HG03575 (cell line): ENCODE measurements at regions not wholly inside any gene's neighbourhood (a gene's known extent, or its start where the extent isn't known, plus 50 kb on each side); places are given as distances from the start of the nearest gene placed in this dataset.
A peak's percentile ranks its signal among the peaks of the same experiment; 100 is the strongest.

Source experiments
- ATAC-seq: cut with Tn5 transposase; IDR thresholded peaks from one replicate; pipeline ENCODE4 v1.9.1; 2021; ENCODE audit not compliant: unreplicated experiment, insufficient number of reproducible peaks, low FRiP score; ENCODE audit errors: extremely low read depth

DNA sequence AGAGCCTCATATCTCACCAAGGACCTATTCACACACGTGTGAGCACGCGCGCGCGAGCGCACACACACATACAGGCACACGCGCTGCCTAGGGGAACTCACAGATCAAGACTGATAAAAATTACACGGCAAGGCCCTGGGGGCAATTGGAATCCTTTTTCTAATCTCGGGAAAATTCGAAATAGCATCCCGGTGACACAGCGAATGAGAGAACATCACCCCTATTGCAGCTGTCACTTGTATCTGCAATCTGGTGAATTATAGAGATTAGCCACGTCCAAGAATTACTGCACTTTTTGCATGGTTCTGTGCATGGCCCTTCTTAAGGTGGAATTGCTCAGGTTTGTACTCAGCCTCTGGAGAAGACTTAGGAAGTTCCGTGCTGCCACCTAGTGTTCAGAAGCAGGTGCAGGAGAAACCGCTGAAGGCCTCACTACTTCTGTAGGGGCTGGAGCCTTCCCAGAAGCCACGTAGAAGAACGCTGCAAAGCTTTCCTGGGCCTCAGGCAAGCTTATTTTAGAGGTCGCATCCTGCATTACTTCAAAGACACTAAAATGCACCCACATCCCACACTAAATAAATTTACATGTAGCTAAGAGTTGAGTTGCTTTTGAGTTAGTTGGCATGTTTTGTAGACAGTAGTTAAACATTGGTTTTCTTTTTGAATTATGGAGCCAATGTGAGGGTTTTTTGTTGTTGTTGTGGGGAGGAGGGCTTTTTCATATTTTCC is 229.2 kb upstream of the CAMK1G start:
- ATAC-seq: peak; percentile 72

DNA sequence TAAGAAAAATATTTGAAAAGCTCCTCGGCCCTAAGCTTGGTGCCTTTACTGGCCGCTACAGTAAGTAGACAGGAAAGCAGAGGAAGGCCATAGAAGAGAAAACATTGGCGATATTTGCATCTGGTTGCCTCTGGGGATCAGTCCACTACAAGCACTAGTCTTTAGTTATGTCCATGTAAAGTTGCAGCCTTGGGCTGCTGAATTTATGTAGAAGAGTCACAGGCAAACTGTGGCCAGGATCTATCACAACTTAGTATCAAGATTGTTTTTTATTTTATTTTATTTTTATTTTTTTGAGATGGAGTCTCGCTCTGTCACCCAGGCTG is 228.7 kb upstream of the CAMK1G start:
- no peak for ATAC-seq

DNA sequence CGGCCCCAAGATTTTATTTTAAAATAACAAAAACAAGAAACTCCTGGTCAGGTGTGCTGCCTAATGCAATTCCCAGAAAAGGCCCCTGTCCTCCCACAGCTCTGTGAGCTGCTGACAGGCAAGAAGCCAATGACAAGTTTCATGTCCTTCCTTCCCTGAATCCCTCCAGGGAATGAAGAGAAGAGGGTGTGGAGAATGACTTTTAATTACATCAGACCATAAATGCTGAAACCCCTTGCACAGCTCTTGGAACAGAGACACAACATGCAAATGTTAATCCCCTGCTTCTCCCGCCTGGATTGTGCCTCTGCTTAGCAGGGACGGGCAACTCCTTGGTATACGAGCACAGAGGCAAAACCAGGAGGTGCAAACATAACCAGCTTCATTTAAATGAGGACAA is 228.1 kb upstream of the CAMK1G start:
- ATAC-seq: no peak

DNA sequence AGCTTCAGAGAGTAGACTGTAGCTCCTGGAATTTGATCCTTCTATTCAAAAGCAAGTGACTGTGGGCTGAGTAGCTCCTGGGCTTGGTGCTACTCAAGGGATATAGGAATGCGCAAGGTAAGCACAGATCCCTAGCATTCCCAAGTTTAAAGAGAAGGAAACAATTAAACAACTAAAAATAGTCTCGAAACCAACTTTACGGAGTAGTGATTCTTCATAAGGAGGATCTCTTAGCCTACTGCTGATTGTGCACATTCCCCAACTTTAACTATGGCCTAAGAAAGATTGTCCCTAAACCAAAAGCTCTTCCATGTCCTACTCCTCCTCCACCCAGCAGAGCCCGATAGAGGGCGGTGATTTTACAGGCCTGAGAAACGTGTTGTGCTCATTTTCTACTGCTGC is 226.5 kb upstream of the CAMK1G start:
- no peak for ATAC-seq

DNA sequence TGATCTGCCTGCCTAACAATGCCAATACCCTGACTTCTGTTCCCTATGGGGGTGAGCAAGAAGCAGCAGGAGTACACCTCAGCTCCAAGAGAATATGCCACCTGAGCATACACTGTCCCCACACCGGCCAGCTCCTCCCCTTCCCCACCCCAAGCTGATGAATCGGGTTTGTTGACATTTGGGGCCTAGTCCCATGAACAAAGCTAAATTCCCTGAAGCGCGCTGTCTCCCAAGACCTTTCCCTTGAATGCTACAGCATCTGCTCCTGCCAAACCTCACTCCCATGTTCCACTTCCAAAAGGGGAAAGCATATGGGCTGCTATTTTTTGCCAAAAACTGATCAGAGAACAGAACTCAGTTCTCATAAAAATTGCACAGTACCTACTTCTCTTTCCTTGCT is 220.4 kb upstream of the CAMK1G start:
- ATAC-seq: no peak

DNA sequence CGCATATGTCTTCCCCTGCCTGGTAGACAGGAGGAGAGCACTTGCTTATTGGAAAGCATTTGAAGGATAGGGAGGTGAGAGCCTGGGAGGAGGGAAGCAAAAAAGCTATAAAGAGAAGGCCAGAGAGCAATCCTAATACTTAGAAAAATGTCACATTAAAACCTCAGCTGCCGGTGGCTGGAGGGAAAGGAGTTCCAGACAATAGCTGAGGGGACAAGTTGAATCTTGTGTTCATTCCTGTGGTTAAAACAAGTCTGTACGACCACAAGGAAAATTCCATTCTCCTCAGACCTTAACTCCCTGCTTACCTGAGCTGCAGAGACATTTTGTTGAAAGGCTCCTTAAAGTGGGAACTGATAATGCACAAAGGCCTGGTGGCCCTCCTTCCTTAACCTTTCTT is 218.8 kb upstream of the CAMK1G start:
- no peak for ATAC-seq

DNA sequence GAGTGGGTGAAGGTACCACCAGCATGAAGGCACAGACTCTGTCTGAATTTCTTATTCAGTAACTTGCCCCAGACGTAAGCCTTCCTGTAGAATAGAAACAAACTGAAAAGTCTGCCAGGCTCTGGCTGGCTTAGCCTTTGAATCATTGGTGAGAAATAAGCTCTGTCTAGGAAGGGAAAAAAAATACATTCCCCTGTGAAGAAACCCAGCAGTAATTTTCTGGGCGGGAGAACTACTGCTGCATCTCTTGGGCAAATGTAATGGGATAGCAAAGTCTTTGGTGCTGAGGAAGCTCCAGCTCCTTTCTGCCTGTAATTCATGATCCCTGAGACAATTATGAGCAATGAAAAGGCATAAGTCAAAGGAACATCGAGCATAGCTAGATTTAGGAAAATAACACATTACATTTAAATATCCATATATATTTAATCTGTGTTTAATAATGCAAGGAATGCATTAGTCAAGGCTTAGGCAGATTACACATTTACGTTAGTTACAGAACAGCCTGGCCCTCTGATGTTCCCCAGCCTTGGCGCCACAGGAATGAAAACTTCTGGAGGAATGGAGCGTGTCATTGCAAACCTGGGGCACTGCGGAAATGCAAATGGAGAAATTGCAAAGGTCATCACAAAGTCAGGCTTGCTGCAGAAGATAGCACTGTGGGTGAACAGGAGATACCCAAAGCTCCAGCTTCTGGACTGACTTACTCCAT is 216.3 kb upstream of the CAMK1G start:
- no peak for ATAC-seq

DNA sequence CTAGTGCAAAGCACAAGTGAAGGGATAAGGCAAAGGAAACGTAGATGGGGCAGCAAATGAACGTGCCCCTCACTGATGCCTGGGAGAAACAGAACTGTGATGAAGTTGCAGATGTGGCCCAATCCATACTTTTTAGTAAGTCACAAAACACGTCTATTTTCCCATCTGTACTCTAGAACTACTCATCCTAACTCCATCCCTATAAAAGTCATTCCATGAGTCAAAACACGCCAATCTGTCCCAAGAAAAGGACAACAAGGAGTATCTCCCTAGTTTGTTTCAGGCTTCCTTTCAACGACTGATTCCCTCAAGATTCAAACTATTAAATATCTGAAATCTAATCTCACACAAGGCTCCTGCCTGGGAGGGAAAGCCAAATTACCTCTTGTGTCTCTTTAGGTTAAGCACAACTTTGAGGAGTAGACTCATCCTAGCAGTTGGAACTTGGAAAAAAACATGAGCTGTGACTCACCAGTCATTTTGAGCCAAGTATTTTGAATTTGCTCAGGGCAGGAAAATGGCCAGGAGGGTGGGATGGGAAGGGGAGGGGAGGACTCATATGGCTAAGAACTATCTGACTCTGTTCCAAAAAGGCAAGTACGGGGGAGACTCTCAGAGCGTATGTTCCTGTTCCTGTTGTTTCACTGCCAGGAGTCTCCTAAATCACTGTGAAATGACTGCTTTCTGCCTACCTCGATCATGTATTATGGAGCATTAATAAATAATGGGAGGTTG is 214.5 kb upstream of the CAMK1G start:
- no peak for ATAC-seq

DNA sequence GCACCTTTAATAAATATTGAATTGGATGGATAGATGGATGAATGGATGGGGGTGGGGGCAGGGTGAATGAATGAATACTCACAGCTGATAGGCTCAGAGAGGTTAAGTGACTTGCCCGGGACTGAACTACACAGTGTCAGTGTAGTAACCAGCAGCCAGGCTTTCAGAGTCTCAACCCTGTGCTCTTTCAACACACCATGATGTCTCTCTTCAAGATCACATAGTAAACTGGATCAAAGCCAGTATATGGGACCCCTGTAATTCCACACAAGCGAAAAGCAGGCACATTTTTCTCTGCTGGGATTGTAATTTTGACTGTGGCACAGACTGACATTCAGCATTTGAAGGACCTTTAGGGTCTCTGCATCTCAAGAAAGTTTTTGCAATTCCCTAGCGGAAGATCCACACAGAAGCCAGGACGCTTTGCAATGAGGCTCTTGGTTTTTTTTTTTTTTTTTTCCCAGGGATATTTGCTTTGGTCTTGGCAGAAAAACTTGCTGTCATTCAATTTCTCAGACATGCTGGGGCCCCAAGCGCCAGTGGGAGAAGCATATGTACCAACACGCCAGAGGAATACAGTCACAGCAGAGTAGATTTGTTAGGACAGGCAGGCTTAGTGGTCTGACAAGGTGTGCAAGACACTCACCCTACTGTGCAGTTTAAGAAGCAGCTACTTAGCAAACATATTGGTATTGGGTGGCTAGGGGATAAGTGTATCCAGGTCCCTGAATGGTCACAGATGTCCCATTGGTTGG is 213.1 kb upstream of the CAMK1G start:
- ATAC-seq: no peak

DNA sequence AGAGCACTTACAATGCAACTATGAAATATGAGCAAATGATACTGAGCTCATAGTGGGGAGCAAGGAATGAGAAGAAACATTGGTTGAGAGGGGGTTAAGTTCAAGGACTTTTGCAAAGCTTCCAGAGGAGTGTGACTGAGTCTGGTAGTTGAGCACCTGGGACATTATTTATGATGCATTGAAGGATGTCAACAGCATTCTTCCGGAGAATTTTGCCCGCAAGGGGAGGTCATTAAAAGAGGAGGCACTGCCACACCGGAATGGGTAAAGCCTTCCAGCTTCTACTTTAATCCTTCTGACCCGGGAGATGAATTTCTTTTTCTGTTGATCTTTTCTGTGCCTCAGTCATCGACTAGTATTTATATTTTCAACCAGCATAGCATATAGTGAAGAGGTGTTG is 208.4 kb upstream of the CAMK1G start:
- no peak for ATAC-seq

DNA sequence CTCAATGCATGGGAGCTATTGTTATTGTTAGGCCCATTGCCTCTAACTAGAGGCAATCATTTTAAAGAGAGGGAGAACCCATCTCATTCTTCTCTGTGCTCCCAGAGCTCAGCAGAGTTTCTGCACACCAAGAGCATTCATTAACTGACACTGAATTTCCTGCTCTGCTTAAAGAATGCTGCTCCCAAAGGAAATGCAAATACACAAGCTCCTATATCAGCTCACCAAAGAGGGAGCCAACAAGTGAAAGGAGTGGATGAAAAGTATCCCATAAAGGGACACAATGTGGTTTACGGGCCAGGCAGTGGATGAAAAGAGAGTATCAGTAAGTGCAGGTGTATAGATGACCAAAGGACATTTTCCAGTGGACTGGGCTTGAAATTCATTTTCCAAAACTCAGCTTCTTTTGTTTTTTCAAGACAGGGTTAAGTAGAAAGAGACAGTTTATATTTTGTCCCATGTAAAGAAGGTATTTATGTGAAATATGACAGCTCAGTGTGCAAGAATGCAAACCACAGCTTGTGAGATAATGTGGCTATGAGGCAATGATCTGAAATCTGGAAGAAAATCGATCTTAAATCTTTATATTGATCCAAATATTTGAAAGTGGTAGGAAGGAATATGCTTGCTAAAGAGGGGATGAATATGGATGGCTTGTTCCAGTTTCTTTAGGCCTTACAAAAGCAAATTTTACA is 207.7 kb upstream of the CAMK1G start:
- no peak for ATAC-seq

DNA sequence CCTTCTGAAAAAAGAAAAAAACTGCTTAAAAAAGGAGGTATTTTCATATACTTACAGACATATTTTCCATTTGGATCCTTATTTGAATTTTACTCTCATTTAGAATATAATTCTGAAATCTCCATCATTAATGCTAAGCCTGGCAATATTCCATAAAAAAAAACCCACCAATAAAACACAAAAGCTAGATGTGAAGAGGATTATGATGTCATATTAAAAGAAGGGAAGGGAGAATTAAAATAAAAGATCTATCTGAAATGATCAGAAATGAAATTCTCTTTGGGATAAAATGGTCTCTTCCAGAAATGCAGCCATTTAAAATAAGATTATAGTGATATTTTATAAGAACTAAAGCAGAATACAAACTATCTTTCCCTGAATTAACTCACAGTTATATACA is 206.7 kb upstream of the CAMK1G start:
- ATAC-seq: no peak

DNA sequence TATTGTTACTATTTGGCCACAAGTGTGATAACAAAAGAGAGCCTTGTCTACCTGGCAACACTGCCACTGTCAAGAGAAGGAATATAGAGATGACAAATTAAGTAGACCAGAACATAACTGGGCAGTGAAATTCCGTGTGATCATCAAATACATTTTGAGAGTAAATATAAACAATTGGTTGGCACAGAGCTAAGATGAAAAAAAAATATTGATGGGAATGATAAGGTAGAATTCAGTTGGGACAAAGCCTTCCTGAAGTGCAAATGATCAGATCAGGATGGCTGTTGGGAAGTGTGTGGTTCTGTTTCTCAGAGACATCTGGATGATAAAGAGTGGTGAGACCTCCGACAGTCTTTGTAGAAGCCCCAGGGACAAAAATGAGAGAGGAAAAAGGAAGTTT is 205.5 kb upstream of the CAMK1G start:
- ATAC-seq: no peak

DNA sequence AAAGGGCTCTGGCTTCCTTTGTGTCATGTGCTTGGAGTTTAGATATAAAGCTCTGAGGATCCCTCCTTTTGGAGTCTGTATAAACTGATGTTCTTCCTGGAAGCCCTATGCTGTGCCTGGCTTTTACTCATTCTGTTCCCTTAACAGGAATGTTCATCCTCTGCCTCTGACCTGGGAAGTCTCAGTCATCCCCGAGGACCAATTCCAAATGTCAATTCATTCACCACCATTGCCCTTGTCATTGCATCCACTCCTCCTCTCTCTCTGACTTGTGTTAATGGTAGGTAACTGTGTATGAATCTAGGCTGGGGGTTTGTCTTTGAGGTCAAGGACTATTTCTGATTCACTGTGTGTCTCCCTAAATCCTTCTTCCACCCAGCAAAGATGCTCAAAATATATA is 204.2 kb upstream of the CAMK1G start:
- ATAC-seq: no peak

DNA sequence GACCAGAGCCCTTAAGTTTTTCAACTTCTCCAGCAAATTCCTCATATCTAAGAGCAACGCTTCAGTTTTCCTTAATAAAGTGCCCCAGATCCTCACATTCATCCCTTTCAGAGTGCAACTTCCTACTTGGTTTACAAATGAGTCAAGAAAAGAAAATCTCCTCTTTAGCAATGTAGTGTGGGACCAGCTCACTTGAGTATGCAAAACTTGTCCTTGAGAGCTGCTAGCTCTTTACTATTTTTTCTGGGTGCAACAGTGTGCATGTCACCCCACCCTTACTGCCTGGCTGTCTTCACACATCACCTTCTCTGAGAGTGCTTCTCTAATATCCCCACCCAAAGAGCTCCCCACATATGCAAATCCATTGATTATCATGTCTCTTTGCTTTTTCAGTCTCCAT is 203.1 kb upstream of the CAMK1G start:
- ATAC-seq: no peak

DNA sequence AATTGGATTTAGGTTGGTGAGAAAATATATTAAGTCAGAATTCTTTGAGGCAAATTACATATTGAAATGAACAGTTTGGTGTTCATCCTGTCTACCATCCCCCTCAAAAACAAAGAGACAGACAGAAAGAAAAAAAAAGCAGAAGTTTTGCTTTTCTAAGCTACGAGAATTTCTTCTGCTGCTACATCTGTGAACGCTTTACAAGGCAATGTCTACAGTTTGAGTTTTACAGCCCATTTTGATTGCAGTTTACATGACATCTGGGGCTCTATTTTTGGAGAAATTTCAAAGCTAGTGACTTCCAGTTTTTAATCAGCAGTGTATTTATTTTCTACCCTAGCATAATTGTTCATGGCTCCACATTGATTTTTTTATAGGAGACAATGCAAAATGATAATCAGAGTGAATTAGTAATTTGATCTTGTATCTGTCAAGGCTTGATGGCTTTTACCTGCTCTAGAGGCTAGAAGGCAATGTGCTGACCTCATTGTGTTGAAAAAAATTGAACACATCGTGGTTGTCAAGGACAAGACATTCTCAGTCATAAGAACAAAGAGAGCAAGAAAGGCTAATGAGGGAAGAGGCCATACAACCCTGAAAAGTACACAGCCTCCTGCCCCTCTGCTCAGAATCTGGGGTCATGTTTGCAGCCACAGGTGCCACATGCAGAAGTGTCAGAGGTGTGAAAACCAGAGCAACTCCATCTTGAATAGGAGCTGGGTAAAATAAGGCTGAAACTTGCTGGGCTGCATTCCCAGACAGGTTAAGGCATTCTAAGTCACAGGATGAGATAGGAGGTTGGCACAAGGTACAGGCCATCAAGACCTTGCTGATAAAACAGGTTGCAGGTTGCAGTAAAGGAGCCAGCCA is 201.0 kb upstream of the CAMK1G start:
- ATAC-seq: no peak

DNA sequence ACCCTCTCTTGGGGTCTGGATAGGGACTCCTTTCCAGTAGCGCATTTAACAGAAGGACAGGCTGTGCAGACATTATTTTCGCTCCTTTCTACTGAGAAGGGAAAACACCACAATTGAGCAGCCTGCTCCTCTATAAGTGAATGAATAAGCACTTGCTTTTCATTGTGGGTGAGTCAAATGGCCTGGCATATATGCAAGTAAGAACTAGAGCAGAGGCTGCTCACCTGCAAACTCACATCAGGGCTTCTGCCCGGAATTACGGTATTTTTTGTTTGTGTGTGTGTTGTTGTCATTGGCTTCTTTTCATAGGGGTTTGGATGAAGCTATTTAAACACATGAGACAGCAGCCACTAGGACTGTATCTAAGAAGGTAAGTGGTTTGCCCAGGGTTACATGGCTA is 200.1 kb upstream of the CAMK1G start:
- ATAC-seq: no peak
